Activated T-helper 2 cell treated with anti-CD3 and anti-CD28 coated beads, Interferon-gamma antibody, Interleukin-2, Interleukin-4, amounts not matched to agents 10 μg/mL and 5 μg/mL and 100 μg/mL, durations not matched to agents 14 hours and 24 hours and 36 hours (primary cell): ENCODE measurements at regions not wholly inside any gene's neighbourhood (a gene's known extent, or its start where the extent isn't known, plus 50 kb on each side); places are given as distances from the start of the nearest gene placed in this dataset.

Experiments
- DNase-seq: peaks from one replicate; pipeline ENCODE4 v3.0.0; 2021; ENCODE audit warnings: low spot score
- H3K27ac Mint-ChIP-seq: one replicate; pipeline ENCODE4 v1.8.0; 2021; ENCODE audit warnings: mixed read lengths
- H3K27me3 Mint-ChIP-seq: one replicate; pipeline ENCODE4 v1.8.0; 2021; ENCODE audit warnings: low read depth, mixed read lengths
- H3K36me3 Mint-ChIP-seq: one replicate; pipeline ENCODE4 v1.8.0; 2021; ENCODE audit warnings: low read depth, mixed read lengths
- H3K4me1 Mint-ChIP-seq: one replicate; pipeline ENCODE4 v1.8.0; 2021; ENCODE audit warnings: low read depth, mixed read lengths
- H3K4me3 Mint-ChIP-seq: one replicate; pipeline ENCODE4 v1.8.0; 2021; ENCODE audit warnings: low read depth, mild to moderate bottlenecking, moderate library complexity, mixed read lengths
- H3K9me3 Mint-ChIP-seq: one replicate; pipeline ENCODE4 v1.8.0; 2021; ENCODE audit warnings: mixed read lengths
- intact Hi-C: fragments of 100-400 bp; cut with micrococcal nuclease; formaldehyde crosslinking; loops from one replicate; pipeline ENCODE4 v1.15.1; 2023

DNA sequence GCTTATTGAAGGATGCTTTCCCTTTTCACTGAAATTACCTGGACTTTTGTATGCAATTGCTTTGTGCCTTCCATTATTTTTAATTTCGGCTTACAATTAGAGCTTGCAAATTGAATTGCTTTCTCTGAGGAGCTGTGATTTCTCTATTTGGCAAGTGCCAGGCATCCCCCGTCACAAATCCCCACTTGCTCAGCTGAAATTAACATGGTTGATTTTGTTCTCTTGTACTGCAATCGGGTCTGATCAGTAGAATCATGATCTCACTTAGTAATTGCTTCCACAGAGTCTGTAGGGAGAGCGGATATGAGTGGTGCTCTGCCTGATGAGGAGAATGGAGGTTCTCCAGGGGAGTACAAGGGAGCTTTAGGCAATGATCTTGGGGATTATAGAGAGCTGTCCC is 495.5 kb upstream of the SGCD start:
- Mint-ChIP-seq H3K9me3 (no peaks in the 10 kb centered on the region), H3K4me1 (peaks cover 4% of the 10 kb centered on the region), H3K27me3 (no peaks in the 10 kb centered on the region), H3K4me3 (no peak overlapping the region), H3K27ac (no peak overlapping the region), H3K36me3 (no peaks in the 10 kb centered on the region)
- DNase-seq = no peak
- intact Hi-C loops = no loop called here

DNA sequence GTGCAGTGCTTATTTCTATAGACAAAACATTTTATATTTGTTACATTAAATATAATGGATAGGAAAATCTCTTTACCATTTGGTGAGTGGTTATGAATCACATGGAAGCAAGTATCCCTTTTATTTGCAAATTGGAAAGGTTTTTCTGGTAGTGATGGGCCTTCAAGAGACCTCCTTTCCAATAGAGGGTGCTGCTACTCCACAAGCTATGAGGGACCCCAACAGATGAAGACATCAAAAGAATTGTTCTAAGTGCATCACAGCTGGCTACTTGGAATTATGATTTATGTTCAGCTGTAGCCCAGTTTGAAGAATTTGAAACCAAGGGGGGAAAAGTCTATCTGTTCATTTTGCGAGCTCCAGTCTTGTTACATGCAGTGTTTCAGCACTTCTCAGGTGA is 493.7 kb upstream of the SGCD start:
- H3K4me1 Mint-ChIP-seq = peaks cover under 1% of the 10 kb centered on the region
- DNase-seq = no peak
- no peak overlapping the region for H3K4me3 Mint-ChIP-seq
- no peak overlapping the region for H3K27ac Mint-ChIP-seq
- H3K27me3 Mint-ChIP-seq = no peaks in the 10 kb centered on the region
- H3K9me3 Mint-ChIP-seq = no peaks in the 10 kb centered on the region
- no peaks in the 10 kb centered on the region for H3K36me3 Mint-ChIP-seq
- intact Hi-C loops = no loop called here

GRCh38 chr5:155834271-155834975 is 492.5 kb upstream of the SGCD start:
- Mint-ChIP-seq H3K27me3 (no peaks in the 10 kb centered on the region), H3K27ac (no peak overlapping the region), H3K9me3 (no peaks in the 10 kb centered on the region), H3K36me3 (no peaks in the 10 kb centered on the region), H3K4me1 (no peaks in the 10 kb centered on the region), H3K4me3 (no peak overlapping the region)
- intact Hi-C loops = no loop called here
- no peak for DNase-seq

- no peak overlapping the region for H3K4me3 Mint-ChIP-seq
- no peaks in the 10 kb centered on the region for H3K27me3 Mint-ChIP-seq
- H3K9me3 Mint-ChIP-seq = no peaks in the 10 kb centered on the region
- no peaks in the 10 kb centered on the region for H3K4me1 Mint-ChIP-seq
- no peak overlapping the region for H3K27ac Mint-ChIP-seq
- no peaks in the 10 kb centered on the region for H3K36me3 Mint-ChIP-seq
- no peak for DNase-seq
- intact Hi-C loops = no loop called here
Observed at GRCh38 chr5:155836089-155836803, 490.7 kb upstream of the SGCD start.

GRCh38 chr5:155838394-155838793 is 488.6 kb upstream of the SGCD start:
- H3K4me1 Mint-ChIP-seq = no peaks in the 10 kb centered on the region

DNA sequence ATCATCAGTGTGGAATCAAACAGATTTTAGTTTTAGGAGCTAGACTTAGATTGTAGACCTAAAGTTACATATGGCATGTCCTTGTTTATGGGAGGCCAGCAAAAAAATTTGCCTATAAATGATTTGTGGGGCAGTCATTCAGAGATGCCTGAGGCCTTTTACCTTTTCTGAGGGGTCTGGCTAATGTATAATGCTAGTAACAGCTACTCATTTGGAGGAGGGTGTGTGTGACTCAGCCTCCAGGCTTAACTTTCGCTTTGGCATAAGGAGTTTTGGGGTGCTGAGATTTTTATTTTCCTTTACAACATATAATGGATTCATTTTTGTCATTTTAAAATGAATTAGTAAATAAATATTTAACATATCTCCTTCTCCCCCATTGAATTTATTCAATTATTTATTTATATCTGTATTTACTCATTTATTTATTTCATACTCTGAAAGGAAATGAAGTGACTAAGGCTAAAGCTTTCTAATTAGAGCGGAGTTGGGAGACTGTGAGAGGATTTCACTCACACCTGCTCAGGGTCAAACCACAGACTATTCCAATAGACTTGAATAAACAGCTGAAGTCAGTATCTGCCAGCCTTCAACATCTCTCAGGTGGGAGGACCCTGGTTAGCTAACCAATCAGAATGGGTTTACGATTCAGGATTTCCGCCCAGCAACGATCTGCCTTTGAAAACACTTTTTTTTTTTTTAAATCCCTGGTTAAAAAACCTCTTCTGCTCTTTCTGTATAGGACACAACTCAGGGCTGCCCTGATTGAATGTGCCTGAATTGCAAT is 487.5 kb upstream of the SGCD start:
- H3K27me3 Mint-ChIP-seq = no peaks in the 10 kb centered on the region
- H3K4me1 Mint-ChIP-seq = no peaks in the 10 kb centered on the region
- no peak overlapping the region for H3K4me3 Mint-ChIP-seq
- no peak overlapping the region for H3K27ac Mint-ChIP-seq
- H3K36me3 Mint-ChIP-seq = no peaks in the 10 kb centered on the region
- intact Hi-C loops = no loop called here
- H3K9me3 Mint-ChIP-seq = no peaks in the 10 kb centered on the region
- DNase-seq = no peak

More at GRCh38 chr5:155838394-155838793, 488.6 kb upstream of the SGCD start:
- intact Hi-C loops = no loop called here
- Mint-ChIP-seq H3K9me3 (no peaks in the 10 kb centered on the region), H3K27me3 (no peaks in the 10 kb centered on the region), H3K27ac (no peak overlapping the region), H3K4me3 (no peak overlapping the region), H3K36me3 (no peaks in the 10 kb centered on the region)
- no peak for DNase-seq

GRCh38 chr5:155844542-155844941 is 482.4 kb upstream of the SGCD start:
- H3K4me1 Mint-ChIP-seq = no peaks in the 10 kb centered on the region
- H3K4me3 Mint-ChIP-seq = no peak overlapping the region

GRCh38 chr5:155850370-155850769 is 476.6 kb upstream of the SGCD start:
- intact Hi-C loops = no loop called here
- H3K4me3 Mint-ChIP-seq = no peak overlapping the region
- H3K27me3 Mint-ChIP-seq = no peaks in the 10 kb centered on the region
- no peak for DNase-seq
- H3K9me3 Mint-ChIP-seq = no peaks in the 10 kb centered on the region
- H3K27ac Mint-ChIP-seq = no peak overlapping the region
- no peaks in the 10 kb centered on the region for H3K36me3 Mint-ChIP-seq
- H3K4me1 Mint-ChIP-seq = no peaks in the 10 kb centered on the region

More at GRCh38 chr5:155844542-155844941, 482.4 kb upstream of the SGCD start:
- no peak for DNase-seq
- Mint-ChIP-seq H3K36me3 (no peaks in the 10 kb centered on the region), H3K9me3 (no peaks in the 10 kb centered on the region), H3K27ac (no peak overlapping the region), H3K27me3 (no peaks in the 10 kb centered on the region)
- intact Hi-C loops = no loop called here

DNA sequence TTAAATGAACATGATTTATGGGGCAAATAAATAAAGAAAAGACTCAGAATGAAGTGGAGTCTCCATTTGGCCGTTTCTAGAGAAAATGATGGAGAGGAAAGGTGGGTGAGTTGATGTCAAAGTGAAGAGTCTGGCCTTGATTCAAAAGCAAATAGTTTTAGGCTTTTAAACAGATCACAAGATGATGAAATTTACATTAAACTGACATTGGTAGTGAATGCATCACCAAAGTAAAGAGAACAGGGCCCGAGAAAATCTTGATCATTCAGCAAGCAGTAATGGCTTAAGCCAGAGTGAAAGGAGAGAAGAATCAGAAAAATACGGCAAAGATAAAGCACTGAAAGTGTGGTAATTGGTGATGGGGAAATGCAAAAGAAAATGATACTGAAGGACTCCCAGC is 460.0 kb upstream of the SGCD start:
- no peaks in the 10 kb centered on the region for H3K4me1 Mint-ChIP-seq
- no peaks in the 10 kb centered on the region for H3K27me3 Mint-ChIP-seq
- DNase-seq = no peak
- intact Hi-C loops = no loop called here
- H3K27ac Mint-ChIP-seq = no peak overlapping the region
- H3K9me3 Mint-ChIP-seq = no peaks in the 10 kb centered on the region
- no peaks in the 10 kb centered on the region for H3K36me3 Mint-ChIP-seq
- no peak overlapping the region for H3K4me3 Mint-ChIP-seq

GRCh38 chr5:155867522-155868088 is 459.4 kb upstream of the SGCD start:
- Mint-ChIP-seq H3K36me3 (no peaks in the 10 kb centered on the region), H3K27me3 (no peaks in the 10 kb centered on the region), H3K27ac (no peak overlapping the region), H3K4me3 (no peak overlapping the region), H3K9me3 (no peaks in the 10 kb centered on the region), H3K4me1 (no peaks in the 10 kb centered on the region)
- intact Hi-C loops = no loop called here
- no peak for DNase-seq

DNA sequence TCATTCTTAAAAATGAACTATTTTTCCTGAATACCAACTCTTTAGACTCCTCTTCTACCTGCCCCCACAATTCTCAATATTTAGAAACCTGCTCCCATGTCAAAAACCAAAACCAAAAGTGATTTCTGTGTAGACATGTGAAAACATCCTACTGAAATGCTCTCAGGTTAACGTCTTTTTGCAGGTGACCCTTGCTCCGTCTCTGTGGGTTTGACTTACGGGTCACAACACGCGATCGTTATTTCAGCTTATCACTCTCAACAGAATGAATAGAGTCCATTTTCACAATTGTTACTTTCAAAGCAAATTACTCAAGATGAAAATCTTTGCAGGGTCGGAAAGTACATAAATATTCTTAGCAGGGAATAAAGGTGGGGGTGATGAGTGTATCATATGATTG is 456.3 kb upstream of the SGCD start:
- Mint-ChIP-seq H3K4me1 (no peaks in the 10 kb centered on the region), H3K36me3 (no peaks in the 10 kb centered on the region), H3K27ac (no peak overlapping the region), H3K9me3 (no peaks in the 10 kb centered on the region), H3K27me3 (no peaks in the 10 kb centered on the region), H3K4me3 (no peak overlapping the region)
- intact Hi-C loops = no loop called here
- no peak for DNase-seq

DNA sequence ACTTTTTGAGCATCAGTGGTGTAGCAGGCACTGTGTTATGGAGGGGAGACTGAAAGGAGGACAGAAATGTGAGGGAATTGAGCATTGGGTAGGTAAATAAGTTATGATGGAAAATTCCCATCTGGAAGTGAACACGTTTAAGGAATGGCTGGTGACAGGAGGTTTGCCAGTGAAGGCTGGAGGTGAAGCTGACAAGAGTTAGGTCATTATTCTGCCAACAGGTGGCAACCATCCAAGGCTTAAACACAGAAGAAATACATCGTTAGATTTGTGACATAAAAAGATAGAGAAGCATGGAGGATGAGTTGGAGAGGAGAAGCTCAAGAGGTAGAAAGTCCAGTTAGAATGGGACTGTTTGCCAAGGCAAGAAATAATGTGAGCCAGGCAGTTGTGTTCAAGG is 455.3 kb upstream of the SGCD start:
- H3K27ac Mint-ChIP-seq = no peak overlapping the region
- H3K9me3 Mint-ChIP-seq = no peaks in the 10 kb centered on the region
- H3K36me3 Mint-ChIP-seq = no peaks in the 10 kb centered on the region
- DNase-seq = no peak
- H3K4me3 Mint-ChIP-seq = no peak overlapping the region
- H3K4me1 Mint-ChIP-seq = no peaks in the 10 kb centered on the region
- H3K27me3 Mint-ChIP-seq = no peaks in the 10 kb centered on the region
- intact Hi-C loops = no loop called here
